ENCODE measurements at regions not wholly inside any gene's neighbourhood (a gene's known extent, or its start where the extent isn't known, plus 50 kb on each side); places are given as distances from the start of the nearest gene placed in this dataset.

GRCh38 chr12:124656947-124657434 lies 89.6 kb upstream of the NCOR2 start:
- TF ChIP-seq CTCF (IDR thresholded peaks at IDR 0.05; ENCODE audit: insufficient read depth, low read length) (no peak), REST (IDR thresholded peaks at IDR 0.05; ENCODE audit: insufficient replicate concordance, low read depth) (no peak), POLR2AphosphoS5 (IDR thresholded peaks at IDR 0.05; ENCODE audit: low read depth) (no peak)
